HepG2 (cell line): ENCODE measurements at regions not wholly inside any gene's neighbourhood (a gene's known extent, or its start where the extent isn't known, plus 50 kb on each side); places are given as distances from the start of the nearest gene placed in this dataset.

ENCODE experiments used
- ATAC-seq: fragments of 200-7000 bp; cut with Tn5 transposase; 3 replicates; pipeline ENCODE4 v1.9.1; 2020; ENCODE audit warnings: mild to moderate bottlenecking, moderate library complexity
- BruUV-seq: library from RNA; stranded (reverse); fragments of 400-500 nt; replicated peaks from 2 replicates; lab custom pipeline; 2021; lab: Mats Ljungman, UMichigan
- CTCF ChIA-PET: fragments of 300-600 bp; formaldehyde crosslinking; extraction: SDS; loops from one replicate; lab custom pipeline; 2021; ENCODE audit warnings: low total read pairs, inconsistent platforms, low intra/inter-chr PET ratio; lab: Yijun Ruan, JAX
- POLR2A ChIA-PET: fragments of 350-600 bp; sonication (Branson Sonifier 250); formaldehyde crosslinking; loops from one replicate; lab custom pipeline; 2020; ENCODE audit warnings: antibody characterized with exemption, inconsistent platforms; lab: Yijun Ruan, JAX
- DNase-seq: peaks from one replicate; pipeline ENCODE4 v3.0.0-alpha.2; 2015; ENCODE audit warnings: low spot score
- FAIRE-seq: peaks from 3 replicates; lab custom pipeline; 2011; peaks lifted over from hg19 to GRCh38; lab: Jason Lieb, UNC
- H2AFZ ChIP-seq: one replicate; pipeline ENCODE4 v1.6.1; 2011; ENCODE audit warnings: low read length, inconsistent platforms
- H3K27ac ChIP-seq: fragments of 300-600 bp; 3 replicates; pipeline ENCODE4 v1.8.0; 2011; ENCODE audit warnings: mixed run types, mild to moderate bottlenecking, mixed read lengths, low read length, inconsistent platforms; ENCODE audit not compliant: insufficient read depth; ENCODE audit errors: extremely low read length
- H3K27me3 ChIP-seq, 2 experiments: fragments of 200-600 bp in 1 of 2; 2 replicates in 1 of 2; 3 replicates in 1 of 2; pipeline versions ENCODE4 v1.6.0 to v1.8.0; 2011; ENCODE audit warnings: low read length in 2 of 2, mild to moderate bottlenecking in 2 of 2, moderate library complexity in 2 of 2, inconsistent platforms in 1 of 2; ENCODE audit not compliant: insufficient read depth in 2 of 2, control insufficient read depth in 1 of 2
- H3K36me3 ChIP-seq, 2 experiments: fragments of 200-600 bp in 1 of 2; replicated peaks in 1 of 2; 2 replicates in 1 of 2; 3 replicates in 1 of 2; pipeline versions ENCODE4 v1.5.1 to v1.8.0; 2011; ENCODE audit warnings: low read length in 2 of 2, inconsistent platforms in 1 of 2; ENCODE audit not compliant: insufficient read depth in 2 of 2, control insufficient read depth in 1 of 2
- H3K4me1 ChIP-seq: 2 replicates; pipeline ENCODE4 v1.5.1; 2012; ENCODE audit warnings: low read length, inconsistent platforms; ENCODE audit not compliant: insufficient read depth
- H3K4me2 ChIP-seq: 2 replicates; pipeline ENCODE4 v1.6.0; 2011; ENCODE audit warnings: low read depth, low read length, inconsistent platforms
- H3K4me3 ChIP-seq, 3 experiments: fragments of 200-600 bp in 1 of 3; sonication (generic), shearing (Covaris generic) in 1 of 3; replicated peaks in 1 of 3; 2 replicates each; pipeline ENCODE4 v1.5.1; 2011 to 2016; ENCODE audit warnings: low read length in 3 of 3, inconsistent platforms in 2 of 3, low read depth in 2 of 3, mild to moderate bottlenecking in 2 of 3, control low read depth in 1 of 3, mixed read lengths in 1 of 3; ENCODE audit not compliant: insufficient read depth in 1 of 3
- H3K79me2 ChIP-seq: one replicate; pipeline ENCODE4 v1.6.1; 2011; ENCODE audit warnings: low read length, inconsistent platforms; ENCODE audit not compliant: insufficient read depth
- H3K9ac ChIP-seq: 2 replicates; pipeline ENCODE4 v1.6.0; 2011; ENCODE audit warnings: mild to moderate bottlenecking, low read depth, low read length, inconsistent platforms; ENCODE audit not compliant: insufficient read depth
- H3K9me3 ChIP-seq: 2 replicates; pipeline ENCODE4 v1.5.1; 2012; ENCODE audit warnings: mild to moderate bottlenecking, low read length
- H4K20me1 ChIP-seq: 2 replicates; pipeline ENCODE4 v1.6.0; 2011; ENCODE audit warnings: inconsistent platforms, mild to moderate bottlenecking, low read length, moderate library complexity; ENCODE audit not compliant: insufficient read depth
- AFF4 ChIP-seq: sonication (generic); formaldehyde crosslinking; IDR thresholded peaks from 2 replicates; pipeline ENCODE4 v1.4.0; 2020; ENCODE audit warnings: missing genetic modification reagents
- CTCF ChIP-seq: sonication (generic); formaldehyde crosslinking; IDR thresholded peaks from 2 replicates; pipeline ENCODE4 v1.5.0; 2020; ENCODE audit warnings: mild to moderate bottlenecking, missing genetic modification reagents, moderate library complexity
- DMAP1 ChIP-seq: IDR thresholded peaks from 2 replicates; pipeline ENCODE4 v1.6.1; 2016
- DR1 ChIP-seq: sonication (generic); formaldehyde crosslinking; IDR thresholded peaks from 2 replicates; pipeline ENCODE4 v1.8.0; 2021; ENCODE audit warnings: mild to moderate bottlenecking, missing genetic modification reagents, inconsistent platforms
- EP300 ChIP-seq, 3 experiments: sonication (generic) in 1 of 3; formaldehyde crosslinking in 1 of 3; IDR thresholded peaks; 2 replicates each; pipeline versions ENCODE4 v1.5.1 to v1.6.1; 2011 to 2020; ENCODE audit warnings: low read depth in 2 of 3, low read length in 2 of 3, borderline replicate concordance in 1 of 3, improper control_type of control experiment in 1 of 3, mild to moderate bottlenecking in 1 of 3, missing genetic modification reagents in 1 of 3, moderate library complexity in 1 of 3
- SNAI1 ChIP-seq: sonication (generic); formaldehyde crosslinking; IDR thresholded peaks from 2 replicates; pipeline ENCODE4 v1.5.0; 2020; ENCODE audit warnings: mild to moderate bottlenecking, missing genetic modification reagents, borderline replicate concordance
- THAP8 ChIP-seq: sonication (generic); formaldehyde crosslinking; IDR thresholded peaks from 2 replicates; pipeline ENCODE4 v1.5.1; 2020; ENCODE audit warnings: missing genetic modification reagents, mild to moderate bottlenecking, borderline replicate concordance
- ZNF317 ChIP-seq: sonication (generic); formaldehyde crosslinking; IDR thresholded peaks from 2 replicates; pipeline ENCODE4 v1.5.0; 2020; ENCODE audit warnings: mild to moderate bottlenecking, missing genetic modification reagents
- ZNF33A ChIP-seq: sonication (generic); formaldehyde crosslinking; IDR thresholded peaks from 2 replicates; pipeline ENCODE4 v1.5.1; 2020; ENCODE audit warnings: missing genetic modification reagents, mild to moderate bottlenecking, moderate library complexity, borderline replicate concordance
- ZNF678 ChIP-seq: sonication (generic); formaldehyde crosslinking; IDR thresholded peaks from 2 replicates; pipeline ENCODE4 v1.4.0; 2020; ENCODE audit warnings: mild to moderate bottlenecking, missing genetic modification reagents
- ZSCAN25 ChIP-seq: sonication (generic); formaldehyde crosslinking; IDR thresholded peaks from 2 replicates; pipeline ENCODE4 v1.8.0; 2022; ENCODE audit warnings: mild to moderate bottlenecking, missing genetic modification reagents
- WGBS: methylation state at CpG from one replicate; pipeline ENCODE4 v1.1.6; 2017; ENCODE audit warnings: low lambda C conversion rate; 5-methylcytosine and 5-hydroxymethylcytosine counted together
- in situ Hi-C: cut with HindIII; loops from 2 replicates; pipeline ENCODE4 v1.10.0; 2017; ENCODE audit warnings: low pct_unique_long_range_greater_than_20kb; ENCODE audit not compliant: extremely low pct_ligation_motif_present
- intact Hi-C: fragments of 100-400 bp; cut with micrococcal nuclease; formaldehyde crosslinking; loops from one replicate; pipeline ENCODE4 v1.10.0; 2022; ENCODE audit not compliant: unreplicated experiment

GRCh38 chr6:168994956-168995355 lies 258.7 kb downstream of the THBS2 start (continued):
- TF ChIP-seq THAP8 (CRISPR knock-in tag) (no peak), ZNF317 (no peak), CTCF (CRISPR knock-in tag) (no peak), EP300 (IDR thresholded peaks at IDR 0.05; ENCODE audit: low read depth in 2 of 2, low read length in 2 of 2) (no peak), EP300 (CRISPR knock-in tag; IDR thresholded peaks at IDR 0.05; ENCODE audit: borderline replicate concordance) (no peak), DMAP1 (CRISPR knock-in tag) (no peak)

GRCh38 chr6:168992446-168993144 lies 261.1 kb downstream of the THBS2 start:
- no peak overlapping the region for H3K4me3 ChIP-seq
- no peaks in the 10 kb centered on the region for H3K9me3 ChIP-seq
- intact Hi-C loops (no loop called here), in situ Hi-C loops (no loop called here)
- H3K27ac ChIP-seq: no peak overlapping the region
- H3K36me3 ChIP-seq: no peaks in the 10 kb centered on the region
- no peak overlapping the region for H3K9ac ChIP-seq
- ChIA-PET CTCF (no interaction called here), POLR2A (no interaction called here)
- BruUV-seq: no TSS peak
- no peak; the same call in 2 of the 3 replicates for ATAC-seq
- no peaks in the 10 kb centered on the region for H3K4me1 ChIP-seq
- no peak overlapping the region for H3K4me2 ChIP-seq
- no peak for DNase-seq
- FAIRE-seq: no peak
- WGBS: 30% methylated on average over 11 of the region's 11 CpGs
- no peak overlapping the region for H2AFZ ChIP-seq
- H3K79me2 ChIP-seq: no peaks in the 10 kb centered on the region
- H4K20me1 ChIP-seq: no peaks in the 10 kb centered on the region
- peaks cover 0 to 5% of the 10 kb centered on the region in 2 experiments; a peak in 1 of 5 replicates for H3K27me3 ChIP-seq
- TF ChIP-seq SNAI1 (CRISPR knock-in tag) (no peak), ZNF33A (CRISPR knock-in tag) (no peak), ZSCAN25 (no peak), ZNF678 (CRISPR knock-in tag) (no peak), DR1 (CRISPR knock-in tag) (no peak), AFF4 (no peak)
